GM21367 (cell line): ENCODE measurements at regions not wholly inside any gene's neighbourhood (a gene's known extent, or its start where the extent isn't known, plus 50 kb on each side); places are given as distances from the start of the nearest gene placed in this dataset.
"Not testable (repeated sequence)": the region's sequence is repeated elsewhere in the genome, so short reads cannot be mapped to it uniquely, and the experiment has no call there.

Experiments
- ATAC-seq: cut with Tn5 transposase; IDR thresholded peaks from one replicate; pipeline ENCODE4 v1.9.1; 2021; ENCODE audit not compliant: unreplicated experiment

GRCh38 chr14:35949920-35950513 lies 123.9 kb downstream of the BRMS1L start:
- ATAC-seq: no peak

DNA sequence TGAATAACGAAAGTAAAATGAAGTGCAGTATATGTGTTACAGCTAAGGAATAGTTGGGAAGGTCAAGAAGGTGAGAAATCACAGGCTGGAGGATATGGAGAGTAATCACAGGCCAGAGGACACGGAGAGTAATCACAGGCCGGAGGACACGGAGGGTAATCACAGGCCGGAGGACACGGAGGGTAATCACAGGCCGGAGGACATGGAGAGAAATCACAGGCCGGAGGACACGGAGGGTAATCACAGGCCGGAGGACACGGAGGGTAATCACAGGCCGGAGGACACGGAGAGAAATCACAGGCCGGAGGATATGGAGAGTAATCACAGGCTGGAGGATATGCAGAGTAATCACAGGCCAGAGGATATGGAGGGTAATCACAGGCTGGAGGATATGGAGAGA lies 121.8 kb downstream of the BRMS1L start:
- not testable (repeated sequence) for ATAC-seq

- no peak for ATAC-seq
These were observed 118.7 kb downstream of the BRMS1L start for GRCh38 chr14:35944847-35945246.

- ATAC-seq: no peak
These were observed 114.2 kb downstream of the BRMS1L start for GRCh38 chr14:35940291-35940690.

DNA sequence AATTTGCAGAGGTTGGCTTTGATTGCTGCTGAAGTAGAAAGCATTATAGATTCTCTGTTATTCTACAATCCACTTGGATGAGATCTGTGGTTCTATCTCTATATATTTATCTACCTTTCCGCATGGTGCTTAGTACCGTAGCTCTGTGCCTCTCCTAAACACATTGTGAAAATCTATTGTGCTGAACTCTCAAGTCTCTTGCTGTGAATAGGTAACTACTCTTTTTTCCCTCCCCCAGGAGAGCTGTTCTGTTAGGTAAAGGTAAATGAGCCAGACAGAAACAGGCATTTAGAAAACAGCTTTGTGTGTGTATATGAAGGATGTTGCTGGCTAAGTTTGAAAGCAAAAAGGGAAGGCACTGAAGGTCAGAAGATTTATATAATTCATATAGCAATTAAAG lies 112.6 kb downstream of the BRMS1L start:
- ATAC-seq: no peak

DNA sequence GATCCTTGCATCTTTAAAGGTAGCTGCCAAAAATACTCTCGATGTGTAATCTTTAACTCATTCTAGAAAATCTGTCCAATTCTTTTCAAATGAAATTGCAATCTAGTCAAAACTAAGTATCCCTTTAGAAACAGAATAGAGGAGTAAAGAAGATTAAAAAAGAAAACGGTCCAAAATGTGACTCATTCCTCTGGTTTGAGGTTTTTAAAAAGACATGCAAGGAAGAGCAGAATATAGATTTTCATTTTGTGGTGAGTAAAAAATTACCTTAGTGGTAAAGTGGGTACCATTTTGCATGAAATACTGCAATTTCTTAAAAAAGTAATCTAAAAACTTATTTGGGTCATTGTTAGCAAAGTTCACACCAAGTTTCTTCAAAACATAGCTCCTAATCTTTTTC lies 108.4 kb downstream of the BRMS1L start:
- ATAC-seq: peak; percentile 45

DNA sequence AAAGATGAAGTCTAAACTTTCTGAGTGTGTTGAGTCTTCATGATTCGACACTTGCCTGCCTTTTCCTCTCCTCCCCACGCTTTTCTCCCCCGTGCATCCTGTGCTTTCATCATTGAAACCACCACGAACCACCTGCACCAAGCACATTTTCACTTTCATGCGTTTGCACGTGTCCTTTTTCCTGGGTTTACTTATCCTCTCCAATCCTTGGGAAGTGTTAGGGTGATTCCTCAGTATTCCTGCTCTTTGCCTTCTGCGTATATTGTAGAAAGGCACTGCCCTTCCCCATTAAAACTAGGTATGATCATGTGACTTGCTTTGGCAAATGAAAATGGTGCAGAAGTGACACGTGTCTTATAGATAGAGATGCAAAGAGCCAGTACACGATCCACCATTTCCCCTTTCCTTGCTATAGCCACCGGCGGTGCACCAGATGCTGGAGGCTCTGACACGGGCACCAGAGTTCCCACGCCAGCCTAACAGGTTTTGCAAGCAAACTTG lies 106.6 kb downstream of the BRMS1L start:
- no peak for ATAC-seq

DNA sequence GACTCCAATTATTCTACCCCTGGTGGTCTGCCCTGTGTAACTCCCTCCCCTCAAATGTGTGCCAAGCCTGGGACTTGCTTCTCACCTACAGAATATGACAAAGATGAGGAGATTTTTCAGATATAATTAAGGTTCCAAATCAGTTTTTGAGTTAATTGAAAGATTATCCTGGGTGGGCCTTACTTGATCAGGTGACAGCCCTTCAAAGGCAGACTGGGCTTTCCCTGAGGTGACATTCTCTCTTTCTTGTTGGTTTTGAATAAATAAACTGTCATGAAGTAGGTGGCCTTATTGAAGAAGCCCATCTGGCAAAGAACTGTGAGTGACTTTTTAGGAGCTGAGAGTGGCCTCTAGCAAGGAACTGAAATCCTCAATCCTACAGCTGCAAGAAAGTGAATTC lies 106.0 kb downstream of the BRMS1L start:
- no peak for ATAC-seq

DNA sequence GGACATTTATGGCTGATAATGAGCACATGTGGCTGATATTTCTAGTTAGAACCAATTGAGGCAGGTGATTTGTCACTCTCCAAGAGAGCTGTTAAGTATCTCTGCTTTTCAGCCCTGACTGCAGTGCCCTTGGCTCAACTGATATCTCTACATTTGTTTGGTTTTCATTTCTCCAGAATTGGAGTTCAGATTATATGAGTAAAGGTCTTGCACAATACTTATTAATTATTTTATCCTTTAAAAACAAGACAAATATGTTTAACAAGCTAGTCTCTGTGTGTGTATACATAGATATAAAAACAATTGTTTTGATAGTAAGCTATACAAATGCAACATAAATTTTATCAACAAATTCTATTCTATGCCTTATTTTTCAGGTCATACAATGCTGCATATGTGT lies 105.2 kb downstream of the BRMS1L start:
- ATAC-seq: no peak

DNA sequence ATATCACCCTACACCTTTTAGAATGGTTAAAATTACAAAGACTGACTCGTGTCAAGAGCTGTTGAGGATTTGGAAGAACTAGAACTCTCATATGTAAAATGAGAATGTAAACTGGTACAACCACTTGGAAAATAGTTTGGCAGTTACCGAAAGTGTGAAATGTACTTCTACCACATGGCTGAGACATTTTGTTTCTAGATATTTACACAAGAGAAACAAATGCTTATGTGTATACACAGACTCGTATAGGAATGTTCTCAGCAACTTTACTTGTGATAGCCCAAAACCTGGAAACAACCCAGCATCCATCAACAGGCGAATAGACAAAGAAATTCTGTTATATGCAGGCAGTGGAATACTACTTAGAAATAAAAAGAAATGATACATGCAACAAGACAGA lies 103.0 kb downstream of the BRMS1L start:
- no peak for ATAC-seq

DNA sequence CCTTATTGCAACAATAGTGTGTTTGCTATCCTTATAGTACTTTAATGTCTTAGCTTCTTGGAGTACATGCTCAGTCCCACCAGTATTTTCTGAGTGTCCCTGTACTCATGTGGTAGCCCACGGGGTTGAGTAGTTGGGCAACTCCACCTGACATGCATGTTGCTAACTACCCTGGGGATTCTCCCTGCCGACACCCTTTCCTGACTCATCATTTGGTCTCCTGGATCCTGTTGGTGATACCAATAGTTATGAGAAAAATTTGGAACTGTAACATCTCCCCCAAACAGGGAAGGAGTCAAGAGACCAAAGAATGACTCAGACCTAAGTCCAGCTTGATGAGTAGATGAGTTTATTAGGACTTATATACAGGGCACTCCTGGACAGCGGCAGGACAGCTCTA lies 101.6 kb downstream of the BRMS1L start:
- no peak for ATAC-seq

- ATAC-seq: no peak
These were observed 99.2 kb downstream of the BRMS1L start for GRCh38 chr14:35925319-35925718.

DNA sequence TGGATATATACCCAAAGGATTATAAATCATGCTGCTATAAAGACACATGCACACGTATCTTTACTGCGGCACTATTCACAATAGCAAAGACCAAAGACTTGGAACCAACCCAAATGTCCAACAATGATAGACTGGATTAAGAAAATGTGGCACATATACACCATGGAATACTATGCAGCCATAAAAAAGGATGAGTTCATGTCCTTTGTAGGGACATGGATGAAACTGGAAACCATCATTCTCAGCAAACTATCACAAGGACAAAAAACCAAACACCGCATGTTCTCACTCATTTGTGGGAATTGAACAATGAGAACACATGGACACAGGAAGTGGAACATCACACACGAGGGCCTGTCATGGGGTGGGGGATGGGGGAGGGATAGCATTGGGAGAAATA lies 96.5 kb downstream of the BRMS1L start:
- ATAC-seq: not testable (repeated sequence)

DNA sequence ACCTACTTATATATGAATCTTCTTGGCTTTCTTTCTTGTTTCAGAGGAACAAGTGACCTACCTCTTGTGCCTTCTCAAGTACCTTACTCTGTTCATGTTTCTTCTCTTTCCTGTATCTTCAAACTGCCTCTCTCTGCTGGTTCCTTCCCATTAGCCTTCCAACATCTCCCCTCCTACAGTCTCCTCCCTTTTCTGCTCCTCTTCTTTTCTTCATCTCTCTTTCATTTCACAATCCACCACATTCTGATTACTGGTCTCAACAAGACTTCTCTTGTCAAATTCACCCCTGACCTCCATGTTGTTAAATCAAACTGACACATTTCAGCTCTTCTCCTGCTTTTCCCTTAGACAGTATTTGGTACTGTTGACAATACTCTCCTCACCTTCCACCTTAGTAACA lies 95.6 kb downstream of the BRMS1L start:
- ATAC-seq: no peak
